Hepatic stellate cell (primary cell): ENCODE measurements at regions not wholly inside any gene's neighbourhood (a gene's known extent, or its start where the extent isn't known, plus 50 kb on each side); places are given as distances from the start of the nearest gene placed in this dataset.
A peak's percentile ranks its signal among the peaks of the same experiment; 100 is the strongest.

Source experiments
- DNase-seq: peaks from one replicate; pipeline ENCODE4 v3.0.0; 2011; ENCODE audit warnings: low spot score

DNA sequence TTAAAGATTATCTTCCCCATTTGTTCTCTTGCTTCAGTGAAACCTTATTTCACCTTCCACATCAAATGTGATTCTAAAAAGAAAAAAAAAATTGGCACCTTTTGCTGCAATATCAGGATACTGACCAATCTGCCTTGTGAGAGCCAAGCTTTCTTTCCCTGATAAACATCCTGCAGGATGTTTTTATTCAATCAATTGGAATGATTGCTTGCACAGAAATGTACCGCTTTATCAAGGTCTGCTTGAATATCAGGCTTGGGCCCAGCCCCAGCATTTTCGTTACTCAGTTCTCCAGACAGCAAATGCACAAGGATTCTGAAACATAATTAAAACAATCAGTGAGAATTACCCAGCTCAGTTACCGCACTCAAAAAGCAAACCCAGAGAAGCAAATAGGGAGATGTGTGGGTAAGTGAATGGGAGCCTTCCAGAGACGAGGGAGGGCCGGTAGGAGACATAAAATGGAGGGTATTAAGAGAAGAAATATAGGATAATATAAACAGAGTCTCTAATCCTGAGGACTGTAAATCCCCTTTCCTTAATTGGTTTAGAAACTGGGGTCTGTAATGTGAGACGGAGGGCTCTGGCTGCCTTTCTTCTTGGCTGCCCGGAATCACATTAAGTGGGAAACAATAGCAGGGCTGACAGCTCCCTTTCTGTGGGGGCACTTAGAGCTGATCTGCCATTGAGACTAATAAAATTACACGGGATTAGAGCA is 291.8 kb downstream of the ICOS start:
- DNase-seq = no peak

- no peak for DNase-seq
Measured at GRCh38 chr2:204234248-204234647, 297.7 kb downstream of the ICOS start.

DNA sequence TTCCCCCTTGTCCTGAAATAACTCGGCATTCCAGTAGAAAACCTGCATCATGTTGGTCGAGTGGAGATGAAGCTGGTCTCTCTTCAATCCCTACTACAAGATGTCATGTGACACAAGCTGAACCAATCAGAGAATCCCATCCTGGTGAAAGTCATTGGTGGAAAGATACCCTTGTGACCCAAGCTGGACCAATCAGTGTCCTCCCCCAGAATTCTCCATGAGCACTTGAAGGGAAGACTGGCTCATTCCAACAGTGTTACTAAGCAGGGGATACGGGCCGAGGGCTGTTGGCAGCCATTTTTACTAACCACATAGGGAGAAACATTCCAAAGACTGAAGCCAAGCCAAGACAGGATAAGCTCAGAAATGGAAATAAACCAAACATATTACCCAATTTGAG is 298.3 kb downstream of the ICOS start:
- peak; percentile 7 for DNase-seq

- DNase-seq = no peak
Measured at GRCh38 chr2:204237416-204237815, 300.9 kb downstream of the ICOS start.

- no peak for DNase-seq
Measured at GRCh38 chr2:204239411-204240165, 303.0 kb downstream of the ICOS start.

DNA sequence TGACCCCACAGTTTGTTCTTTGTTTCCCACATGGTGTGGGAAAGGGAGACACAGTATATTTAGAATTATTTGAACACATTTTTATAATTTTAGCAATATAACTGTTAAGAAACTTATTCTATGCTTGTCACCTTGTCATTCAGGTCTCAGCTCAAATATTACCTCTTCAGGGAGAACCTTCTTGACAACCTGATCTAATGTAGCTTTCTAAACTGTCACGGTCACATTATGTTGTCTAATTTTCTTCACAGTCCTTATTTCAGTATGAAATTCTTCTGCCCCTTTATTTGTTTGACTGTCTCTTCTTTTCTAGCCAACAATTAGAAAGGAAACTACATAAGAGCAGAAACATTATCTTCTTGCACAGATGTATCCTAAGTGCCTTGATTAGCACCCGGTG is 304.3 kb upstream of the PARD3B start:
- no peak for DNase-seq

GRCh38 chr2:204249437-204249836 is 295.8 kb upstream of the PARD3B start:
- DNase-seq = no peak

- DNase-seq = no peak
Measured at GRCh38 chr2:204250692-204251091, 294.6 kb upstream of the PARD3B start.

GRCh38 chr2:204251158-204251997 is 293.9 kb upstream of the PARD3B start:
- no peak for DNase-seq

- no peak for DNase-seq
Measured at GRCh38 chr2:204251998-204252376, 293.3 kb upstream of the PARD3B start.

GRCh38 chr2:204255071-204255470 is 290.2 kb upstream of the PARD3B start:
- DNase-seq = no peak

GRCh38 chr2:204255526-204255925 is 289.7 kb upstream of the PARD3B start:
- no peak for DNase-seq

GRCh38 chr2:204257781-204258180 is 287.5 kb upstream of the PARD3B start:
- DNase-seq = no peak

- no peak for DNase-seq
Measured at GRCh38 chr2:204258890-204259289, 286.4 kb upstream of the PARD3B start.

DNA sequence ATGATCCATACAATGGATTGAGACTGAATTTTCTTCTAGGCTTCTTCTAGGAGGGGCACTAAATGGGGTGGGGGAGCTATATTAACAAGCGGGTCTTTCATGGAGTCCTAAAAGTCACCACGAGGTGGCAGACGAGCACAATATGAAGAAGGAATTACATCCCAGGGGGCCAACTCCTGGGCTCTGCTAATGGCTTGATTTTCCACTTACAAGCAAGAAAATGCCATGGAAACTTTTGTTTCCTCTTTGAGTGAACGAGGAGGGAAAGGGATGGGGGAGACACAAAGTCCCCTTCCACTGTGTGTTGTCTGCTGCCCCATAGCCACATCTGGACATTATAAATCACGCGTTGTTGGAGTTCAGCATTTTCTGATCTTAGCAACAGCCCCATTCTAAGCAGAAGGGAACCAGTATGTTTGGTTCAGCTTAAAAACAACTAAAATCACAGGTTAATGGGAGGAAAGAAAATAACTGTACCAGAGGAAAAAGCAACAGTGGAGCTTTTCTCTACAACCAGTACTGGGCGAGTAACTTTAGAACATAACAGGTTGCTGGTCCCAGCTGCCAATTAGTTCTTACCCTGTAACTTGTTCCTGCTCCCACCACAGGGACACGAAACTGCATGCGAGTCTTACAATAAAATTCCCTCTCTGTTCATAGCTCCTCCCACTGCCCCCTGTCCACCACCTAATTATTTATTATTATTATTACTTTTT is 285.0 kb upstream of the PARD3B start:
- DNase-seq = peak; percentile 50

DNA sequence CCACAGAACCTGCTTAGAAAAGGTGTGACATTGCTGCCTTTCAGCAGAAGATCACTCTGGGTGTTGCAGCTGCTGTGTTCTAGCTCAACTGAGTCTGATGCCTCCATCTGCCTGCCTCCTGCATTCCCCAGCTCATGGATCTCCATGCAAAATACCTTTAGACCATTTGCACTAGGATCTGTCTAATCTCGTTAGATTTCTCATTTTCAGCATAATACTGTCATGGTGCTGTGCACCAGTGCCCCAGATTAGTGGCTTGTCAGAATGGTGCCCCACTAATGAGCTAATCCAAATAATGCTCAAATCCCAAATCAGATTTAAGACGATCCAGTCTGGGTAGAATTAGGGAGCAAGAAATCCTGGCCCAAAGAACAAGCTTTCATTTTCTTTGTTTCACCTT is 284.4 kb upstream of the PARD3B start:
- DNase-seq = no peak

DNA sequence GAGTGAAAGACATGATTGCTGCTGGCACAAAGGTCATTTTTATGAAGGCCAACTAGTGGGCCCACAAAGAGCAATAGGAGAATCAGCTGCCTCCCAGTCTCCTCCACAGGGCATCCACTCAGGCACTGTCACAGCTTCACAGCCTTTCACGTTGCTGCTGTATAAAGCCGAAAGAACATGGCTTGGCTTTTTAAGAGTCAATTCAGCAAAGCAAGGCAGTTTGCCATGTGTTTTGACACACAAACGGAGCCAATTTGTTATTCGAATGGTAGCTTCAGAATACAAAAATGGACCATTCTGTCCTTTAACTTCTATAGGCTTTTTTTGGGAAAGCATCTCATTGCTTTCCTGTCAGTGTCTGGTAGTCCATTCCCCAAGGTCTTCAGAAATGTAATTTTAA is 283.4 kb upstream of the PARD3B start:
- DNase-seq = no peak

DNA sequence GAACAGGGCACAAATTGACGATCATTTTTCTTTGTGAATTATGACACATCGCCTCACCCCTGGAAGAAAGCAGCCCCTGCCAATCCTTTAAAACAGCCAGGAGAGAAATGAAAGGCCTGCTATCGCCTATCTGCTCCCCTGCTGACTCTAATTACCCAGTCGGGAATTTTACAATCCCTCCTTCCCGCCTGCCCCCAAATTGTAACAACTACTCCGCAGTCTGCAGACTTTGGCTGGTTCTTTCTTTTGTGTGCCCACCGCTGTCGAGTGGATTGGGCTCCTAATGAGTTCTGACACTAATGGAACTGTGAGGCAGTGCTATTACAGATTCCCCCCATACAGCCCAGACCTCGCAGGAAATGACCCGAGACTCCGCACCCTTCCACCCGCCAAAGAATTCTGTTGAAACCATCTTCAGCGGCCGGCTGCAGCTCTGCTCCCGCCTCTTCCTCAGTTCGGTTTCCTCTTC is 281.2 kb upstream of the PARD3B start:
- no peak for DNase-seq

GRCh38 chr2:204264621-204265140 is 280.6 kb upstream of the PARD3B start:
- no peak for DNase-seq

GRCh38 chr2:204265681-204266181 is 279.5 kb upstream of the PARD3B start:
- DNase-seq = no peak

DNA sequence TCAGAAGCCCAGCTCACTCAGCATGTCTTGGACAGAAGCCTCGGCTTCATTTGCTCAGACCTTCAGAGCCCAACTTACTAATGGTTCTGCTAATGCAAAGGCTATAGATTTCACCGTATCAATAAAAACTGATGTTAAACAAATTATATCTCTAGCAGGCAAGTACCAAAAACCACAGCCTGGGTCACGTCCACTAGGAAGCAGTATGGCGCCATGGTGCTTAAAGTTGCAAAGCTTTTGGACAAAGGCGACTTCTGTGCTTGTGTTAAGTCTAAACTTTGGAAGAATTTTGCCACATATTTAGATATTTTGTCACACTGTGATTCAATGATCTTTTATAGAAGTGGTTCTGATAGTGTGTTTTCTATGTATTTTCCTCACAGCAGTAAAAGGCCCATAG is 276.8 kb upstream of the PARD3B start:
- DNase-seq = no peak

DNA sequence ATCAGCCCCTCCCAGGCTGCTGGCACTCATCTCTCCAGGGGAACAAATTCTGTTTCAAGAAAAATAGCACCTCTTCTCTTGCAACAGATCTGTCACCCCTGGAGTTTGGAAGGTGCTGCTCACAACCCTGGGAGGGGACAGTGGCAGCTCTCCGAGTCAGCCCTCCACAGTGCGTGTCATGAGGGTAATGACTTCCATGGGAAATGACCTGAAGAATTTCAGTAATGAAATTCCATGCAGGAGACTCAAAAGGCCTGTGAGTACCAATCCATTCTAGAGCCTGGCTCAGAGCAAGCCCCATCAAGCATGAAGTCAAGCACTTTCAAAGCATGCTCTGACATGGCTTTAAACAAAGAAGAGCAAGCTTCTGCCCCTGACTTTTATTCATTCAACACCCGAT is 276.3 kb upstream of the PARD3B start:
- DNase-seq = no peak
